Prostate gland (tissue), 2 donors: ENCODE measurements at regions not wholly inside any gene's neighbourhood (a gene's known extent, or its start where the extent isn't known, plus 50 kb on each side); places are given as distances from the start of the nearest gene placed in this dataset.

Source experiments
- DNase-seq: peaks from one replicate; pipeline ENCODE4 v3.0.0-alpha.2; 2019; ENCODE audit warnings: low spot score
- H3K27ac ChIP-seq, 2 donors: fragments of 200-600 bp; sonication (generic); 2 replicates each; pipeline ENCODE4 v1.5.1; 2017 to 2019
- H3K27me3 ChIP-seq: fragments of 200-600 bp; sonication (generic); replicated peaks from 2 replicates; pipeline ENCODE4 v1.5.1; 2019; ENCODE audit not compliant: insufficient read depth
- H3K36me3 ChIP-seq, 2 donors: fragments of 200-600 bp; sonication (generic); 1 replicate in 1 of 2; 2 replicates in 1 of 2; pipeline versions ENCODE4 v1.5.1 to v1.8.1; 2017 to 2019
- H3K4me1 ChIP-seq: fragments of 200-600 bp; sonication (generic); replicated peaks from 2 replicates; pipeline ENCODE4 v1.5.1; 2019
- H3K4me3 ChIP-seq, 2 donors: fragments of 200-600 bp; sonication (generic); 2 replicates each; pipeline ENCODE4 v1.5.1; 2017 to 2019
- H3K9me3 ChIP-seq: fragments of 200-600 bp; sonication (generic); 2 replicates; pipeline ENCODE4 v1.5.1; 2017
- POLR2A ChIP-seq: fragments of 450-650 bp; IDR thresholded peaks from one replicate; pipeline ENCODE4 v1.6.1; 2016; ENCODE audit warnings: antibody characterized with exemption, mild to moderate bottlenecking
- POLR2AphosphoS5 ChIP-seq: sonication (generic); formaldehyde crosslinking; IDR thresholded peaks from one replicate; pipeline ENCODE4 v1.6.1; 2017; ENCODE audit warnings: antibody characterized with exemption
- WGBS: methylation state at CpG from one replicate; pipeline ENCODE4 v1.1.5; 2018; 5-methylcytosine and 5-hydroxymethylcytosine counted together
- intact Hi-C: fragments of 100-400 bp; cut with DNase I; formaldehyde crosslinking; loops from one replicate; pipeline ENCODE4 v1.14.2; 2022
- small RNA-seq, 2 donors: library from RNA; depleted of rRNA; stranded (forward); fragments of <200 nt; gene quantifications; one replicate each; pipeline ENCODE3, GENCODE V24; 2016
- TF ChIP-seq, protein P1 (sequence below), 4 experiments: fragments of 200-600 bp in 2 of 4; fragments of 450-650 bp in 2 of 4; sonication (generic) in 2 of 4; IDR thresholded peaks; 1 replicate in 3 of 4; 2 replicates in 1 of 4; pipeline ENCODE4 v1.5.1; 2016 to 2019; ENCODE audit warnings: antibody characterized with exemption in 4 of 4, mild to moderate bottlenecking in 2 of 4, moderate library complexity in 2 of 4

DNA sequence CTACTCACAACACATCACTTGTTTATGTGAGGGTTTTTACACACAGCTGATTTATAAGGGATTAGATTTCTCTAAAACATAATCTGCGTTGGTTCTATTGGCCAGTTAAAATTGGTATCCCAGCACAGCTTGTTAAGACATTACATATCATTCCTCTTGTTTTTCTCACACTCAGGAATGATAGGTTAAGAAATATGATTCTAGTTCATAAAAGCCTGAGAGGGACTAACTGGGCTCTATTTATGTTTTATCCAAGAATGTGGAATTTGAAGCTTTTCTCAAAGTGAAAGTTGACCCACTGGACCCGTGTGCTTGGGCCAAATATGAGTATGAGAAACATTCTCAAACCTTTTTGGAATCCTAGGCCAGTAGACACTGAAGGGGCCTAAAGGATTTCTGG lies 117.3 kb downstream of the TMEM170B start:
- H3K9me3 ChIP-seq = no peaks in the 10 kb centered on the region
- H3K27me3 ChIP-seq = no peaks in the 10 kb centered on the region
- H3K4me3 ChIP-seq = no peak overlapping the region
- no peaks in the 10 kb centered on the region for H3K36me3 ChIP-seq
- intact Hi-C loops = loop anchor here (2.0 to 10.0 kb wide), 4 partner anchors 63 to 950 kb away; partner anchors contain the start of gene EDN1
- TF ChIP-seq POLR2A (no peak), POLR2AphosphoS5 (no peak)
- TF ChIP-seq, protein P1, sequence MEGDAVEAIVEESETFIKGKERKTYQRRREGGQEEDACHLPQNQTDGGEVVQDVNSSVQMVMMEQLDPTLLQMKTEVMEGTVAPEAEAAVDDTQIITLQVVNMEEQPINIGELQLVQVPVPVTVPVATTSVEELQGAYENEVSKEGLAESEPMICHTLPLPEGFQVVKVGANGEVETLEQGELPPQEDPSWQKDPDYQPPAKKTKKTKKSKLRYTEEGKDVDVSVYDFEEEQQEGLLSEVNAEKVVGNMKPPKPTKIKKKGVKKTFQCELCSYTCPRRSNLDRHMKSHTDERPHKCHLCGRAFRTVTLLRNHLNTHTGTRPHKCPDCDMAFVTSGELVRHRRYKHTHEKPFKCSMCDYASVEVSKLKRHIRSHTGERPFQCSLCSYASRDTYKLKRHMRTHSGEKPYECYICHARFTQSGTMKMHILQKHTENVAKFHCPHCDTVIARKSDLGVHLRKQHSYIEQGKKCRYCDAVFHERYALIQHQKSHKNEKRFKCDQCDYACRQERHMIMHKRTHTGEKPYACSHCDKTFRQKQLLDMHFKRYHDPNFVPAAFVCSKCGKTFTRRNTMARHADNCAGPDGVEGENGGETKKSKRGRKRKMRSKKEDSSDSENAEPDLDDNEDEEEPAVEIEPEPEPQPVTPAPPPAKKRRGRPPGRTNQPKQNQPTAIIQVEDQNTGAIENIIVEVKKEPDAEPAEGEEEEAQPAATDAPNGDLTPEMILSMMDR (IDR thresholded peaks at IDR 0.05) = no peak
- no peak for DNase-seq
- no peak overlapping the region for H3K27ac ChIP-seq
- WGBS = 39% methylated on average over 2 of the region's 2 CpGs
- H3K4me1 ChIP-seq = no peaks in the 10 kb centered on the region

DNA sequence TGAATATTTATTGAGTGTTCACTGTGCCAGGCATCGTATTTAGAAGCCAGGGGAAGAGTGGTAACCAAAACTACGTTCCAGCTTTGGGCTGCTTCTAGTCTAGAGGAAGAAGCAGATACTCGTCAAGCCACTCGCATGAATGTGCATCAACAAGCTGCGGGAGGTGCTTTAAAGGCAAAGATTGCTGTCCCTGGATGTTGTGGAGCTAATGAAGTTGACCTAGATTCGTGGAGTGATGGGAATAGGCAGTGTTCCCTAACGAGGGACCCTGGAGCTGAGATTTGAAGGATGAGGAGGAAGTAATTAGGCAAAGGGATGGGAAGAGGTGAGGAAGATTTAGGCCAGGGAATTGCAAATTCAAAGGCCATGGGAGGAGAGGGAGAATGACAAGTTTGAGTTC lies 118.9 kb downstream of the TMEM170B start:
- no peak overlapping the region for H3K4me3 ChIP-seq
- DNase-seq = no peak
- no peaks in the 10 kb centered on the region for H3K36me3 ChIP-seq
- intact Hi-C loops = loop anchor here (5.0 to 10.0 kb wide), 3 partner anchors 64 to 948 kb away; partner anchors contain the start of gene EDN1
- no peaks in the 10 kb centered on the region for H3K27me3 ChIP-seq
- TF ChIP-seq POLR2A = no peak
- WGBS = 44% methylated on average over 7 of the region's 7 CpGs
- no peak overlapping the region for H3K27ac ChIP-seq
- H3K4me1 ChIP-seq = no peaks in the 10 kb centered on the region
- no peaks in the 10 kb centered on the region for H3K9me3 ChIP-seq

- no peaks in the 10 kb centered on the region for H3K4me1 ChIP-seq
- H3K27me3 ChIP-seq = no peaks in the 10 kb centered on the region
- WGBS = 81% methylated on average over 2 of the region's 2 CpGs
- intact Hi-C loops = loop anchor here (5.0 to 10.0 kb wide), 3 partner anchors 67 to 945 kb away; partner anchors contain the start of gene EDN1
- no peaks in the 10 kb centered on the region for H3K9me3 ChIP-seq
- no peak overlapping the region for H3K27ac ChIP-seq
- no peak overlapping the region for H3K4me3 ChIP-seq
- DNase-seq = no peak
- no peaks in the 10 kb centered on the region for H3K36me3 ChIP-seq
- no peak for TF ChIP-seq POLR2AphosphoS5
- TF ChIP-seq POLR2A = no peak
- TF ChIP-seq, protein P1 (IDR thresholded peaks at IDR 0.05) = no peak
Measured at GRCh38 chr6:11659757-11660156, 118.8 kb downstream of the ADTRP start.

DNA sequence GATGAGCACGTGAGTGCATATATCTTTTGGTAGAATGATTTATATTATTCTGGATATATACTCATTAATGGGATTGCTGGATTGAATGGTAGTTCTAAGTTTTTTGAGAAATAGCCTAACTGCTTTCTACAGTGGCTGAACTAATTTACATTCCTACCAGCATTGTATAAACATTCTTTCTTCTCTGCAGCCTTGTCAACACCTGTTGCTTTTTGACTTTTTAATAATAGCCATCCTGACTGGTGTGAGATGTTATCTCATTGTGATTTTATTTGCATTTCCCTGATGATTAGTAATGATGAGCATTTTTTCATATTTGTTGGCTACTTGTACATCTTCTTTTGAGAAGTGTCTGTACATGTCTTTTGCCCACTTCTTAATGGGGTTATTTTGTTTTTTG lies 116.3 kb downstream of the ADTRP start:
- 94% methylated on average over 1 of the region's 1 CpG for WGBS
- Histone ChIP-seq H3K4me3 (no peak overlapping the region), H3K36me3 (no peaks in the 10 kb centered on the region), H3K27me3 (no peaks in the 10 kb centered on the region), H3K27ac (no peak overlapping the region), H3K4me1 (no peaks in the 10 kb centered on the region), H3K9me3 (no peaks in the 10 kb centered on the region)
- intact Hi-C loops = no loop called here
- TF ChIP-seq POLR2A = no peak
- TF ChIP-seq POLR2AphosphoS5 = no peak
- TF ChIP-seq, protein P1 (IDR thresholded peaks at IDR 0.05) = no peak
- DNase-seq = no peak

DNA sequence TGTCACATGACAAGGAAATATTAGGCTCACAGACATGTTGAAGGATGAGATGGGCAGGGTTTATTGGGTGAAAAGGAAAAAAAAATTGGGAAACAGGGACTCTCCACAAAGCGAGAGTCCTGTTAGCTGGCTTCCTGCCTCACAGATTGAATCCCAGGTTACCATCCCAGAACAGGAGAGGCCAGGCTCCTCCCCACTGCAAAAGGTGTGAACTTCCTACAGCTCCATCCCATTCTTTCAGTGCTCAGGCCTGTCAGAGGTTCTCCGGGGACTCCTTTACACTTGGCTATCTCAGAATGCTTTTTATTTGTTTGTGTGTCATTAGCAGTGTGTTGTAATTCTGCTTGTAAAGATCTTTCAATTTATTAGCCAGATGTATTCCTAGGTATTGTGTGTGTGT lies 115.1 kb downstream of the ADTRP start:
- no peak for DNase-seq
- Histone ChIP-seq H3K27ac (no peak overlapping the region), H3K36me3 (no peaks in the 10 kb centered on the region), H3K27me3 (no peaks in the 10 kb centered on the region), H3K9me3 (no peaks in the 10 kb centered on the region), H3K4me1 (no peaks in the 10 kb centered on the region), H3K4me3 (no peak overlapping the region)
- intact Hi-C loops = no loop called here
- WGBS = 61% methylated on average over 2 of the region's 2 CpGs
- TF ChIP-seq POLR2A = no peak
- TF ChIP-seq, protein P1 (IDR thresholded peaks at IDR 0.05) = no peak
- no peak for TF ChIP-seq POLR2AphosphoS5

Small RNAs in the stretch of these regions (small RNA-seq; reads per million reads assigned to genes)
- 0 reads per million in 2 donors for gene RF00017
